CD8-positive, alpha-beta memory T cell (primary cell): ENCODE measurements at regions not wholly inside any gene's neighbourhood (a gene's known extent, or its start where the extent isn't known, plus 50 kb on each side); places are given as distances from the start of the nearest gene placed in this dataset.

Experiments
- CTCF ChIA-PET: fragments of 350-600 bp; sonication (Branson Sonifier 250); formaldehyde crosslinking; loops from one replicate; lab custom pipeline; 2021; ENCODE audit warnings: antibody characterized with exemption; lab: Charles Lee
- POLR2A ChIA-PET: fragments of 350-600 bp; sonication (Branson Sonifier 250); formaldehyde crosslinking; loops from one replicate; lab custom pipeline; 2021; ENCODE audit warnings: antibody characterized with exemption; lab: Charles Lee
- DNase-seq, 5 donors: peaks; one replicate each; pipeline versions ENCODE4 v3.0.0 to v3.0.0-alpha.2; 2020 to 2022; ENCODE audit warnings: mixed read lengths in 1 of 5
- H3K27ac ChIP-seq: one replicate; pipeline ENCODE4 v1.7.0; 2013; ENCODE audit warnings: low read depth, mild to moderate bottlenecking, low read length, moderate library complexity
- H3K27me3 ChIP-seq: 2 replicates; pipeline ENCODE4 v1.7.0; 2013; ENCODE audit warnings: low read length, mild to moderate bottlenecking; ENCODE audit not compliant: insufficient read depth, poor library complexity, severe bottlenecking
- H3K36me3 ChIP-seq: 2 replicates; pipeline ENCODE4 v1.7.0; 2013; ENCODE audit warnings: mild to moderate bottlenecking, low read length, moderate library complexity; ENCODE audit not compliant: insufficient read depth
- H3K4me1 ChIP-seq: 2 replicates; pipeline ENCODE4 v1.7.0; 2013; ENCODE audit warnings: mild to moderate bottlenecking, low read length, moderate library complexity; ENCODE audit not compliant: insufficient read depth
- H3K4me3 ChIP-seq: 2 replicates; pipeline ENCODE4 v1.7.0; 2013; ENCODE audit warnings: mild to moderate bottlenecking, low read length
- H3K9me3 ChIP-seq: 2 replicates; pipeline ENCODE4 v1.7.0; 2013; ENCODE audit warnings: mild to moderate bottlenecking, low read length
- H3K27ac Mint-ChIP-seq, 8 donors: one replicate each; pipeline ENCODE4 v1.8.0; 2020 to 2021; ENCODE audit warnings: mixed read lengths in 8 of 8, mild to moderate bottlenecking in 6 of 8, inconsistent platforms in 3 of 8, moderate library complexity in 3 of 8
- H3K27me3 Mint-ChIP-seq, 2 donors: one replicate each; pipeline ENCODE4 v1.8.0; 2020 to 2021; ENCODE audit warnings: mixed read lengths in 2 of 2, mild to moderate bottlenecking in 1 of 2, moderate library complexity in 1 of 2
- H3K36me3 Mint-ChIP-seq, 3 donors: one replicate each; pipeline ENCODE4 v1.8.0; 2020 to 2021; ENCODE audit warnings: mixed read lengths in 3 of 3, inconsistent platforms in 1 of 3, mild to moderate bottlenecking in 1 of 3
- H3K4me1 Mint-ChIP-seq, 3 donors: one replicate each; pipeline ENCODE4 v1.8.0; 2020 to 2021; ENCODE audit warnings: mixed read lengths in 3 of 3, inconsistent platforms in 1 of 3, mild to moderate bottlenecking in 1 of 3
- H3K4me3 Mint-ChIP-seq, 7 donors: one replicate each; pipeline ENCODE4 v1.8.0; 2020 to 2021; ENCODE audit warnings: mixed read lengths in 7 of 7, mild to moderate bottlenecking in 6 of 7, moderate library complexity in 4 of 7, inconsistent platforms in 2 of 7
- H3K9me3 Mint-ChIP-seq, 5 donors: one replicate each; pipeline ENCODE4 v1.8.0; 2020 to 2022; ENCODE audit warnings: mixed read lengths in 5 of 5, mild to moderate bottlenecking in 3 of 5, moderate library complexity in 2 of 5, inconsistent platforms in 1 of 5

DNA sequence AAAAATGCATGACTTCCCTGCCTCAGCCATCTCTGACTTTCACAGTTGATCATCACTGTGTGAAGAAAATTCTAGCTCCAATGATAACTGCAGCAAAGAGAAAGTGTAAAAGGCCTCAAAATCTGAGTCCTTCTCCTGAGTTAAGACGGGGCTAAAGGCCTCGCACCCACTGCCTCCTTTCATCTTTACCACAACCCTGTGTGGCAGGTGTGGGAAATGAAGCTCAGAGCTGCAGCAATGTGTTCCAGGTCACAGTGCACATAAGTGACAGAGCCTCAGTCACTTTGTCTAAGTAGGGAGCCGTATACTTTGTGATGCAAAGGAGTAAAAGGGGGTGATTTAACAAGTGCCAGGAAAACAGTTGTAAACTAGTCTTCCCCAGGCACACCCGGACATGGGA, 144.7 kb upstream of the TMCC3 start:
- no peaks in the 10 kb centered on the region for H3K36me3 Mint-ChIP-seq
- no peaks in the 10 kb centered on the region for H3K4me1 Mint-ChIP-seq
- no peak overlapping the region for H3K4me3 Mint-ChIP-seq
- H3K27ac Mint-ChIP-seq = no peak overlapping the region
- H3K4me1 ChIP-seq = no peaks in the 10 kb centered on the region
- peaks cover 4 to 10% of the 10 kb centered on the region in 2 donors for H3K27me3 Mint-ChIP-seq
- no peaks in the 10 kb centered on the region for H3K27me3 ChIP-seq
- no peaks in the 10 kb centered on the region for H3K9me3 Mint-ChIP-seq
- H3K4me3 ChIP-seq = no peak overlapping the region
- no peaks in the 10 kb centered on the region for H3K9me3 ChIP-seq
- DNase-seq = no peak
- H3K36me3 ChIP-seq = no peaks in the 10 kb centered on the region
- no peak overlapping the region for H3K27ac ChIP-seq
- ChIA-PET CTCF (no interaction called here), POLR2A (no interaction called here)

DNA sequence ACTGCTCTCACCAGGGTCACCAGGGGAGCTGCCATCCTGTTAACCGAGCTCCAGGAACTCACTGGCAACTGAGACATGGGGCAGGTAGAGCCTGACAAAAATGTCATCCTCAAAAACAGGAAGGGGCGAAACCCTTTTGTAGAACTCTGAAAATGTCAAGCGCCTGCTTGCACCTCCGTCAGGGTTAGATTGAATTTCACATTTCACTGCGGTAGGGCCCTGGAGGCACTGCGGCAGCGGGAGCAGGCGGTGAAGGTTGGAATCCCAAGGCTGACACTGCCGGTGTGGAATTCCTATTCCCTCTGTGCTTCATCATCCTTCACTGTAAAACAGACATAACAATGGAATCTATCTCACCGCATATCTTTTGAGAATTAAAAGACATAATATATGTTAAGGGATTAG, 142.8 kb upstream of the TMCC3 start:
- Mint-ChIP-seq H3K27ac (no peak overlapping the region), H3K4me1 (no peaks in the 10 kb centered on the region), H3K27me3 (peaks cover 4 to 5% of the 10 kb centered on the region in 2 donors), H3K9me3 (no peaks in the 10 kb centered on the region), H3K36me3 (no peaks in the 10 kb centered on the region), H3K4me3 (no peak overlapping the region)
- no peak for DNase-seq
- ChIA-PET CTCF (no interaction called here), POLR2A (no interaction called here)
- Histone ChIP-seq H3K27me3 (no peaks in the 10 kb centered on the region), H3K9me3 (no peaks in the 10 kb centered on the region), H3K4me1 (no peaks in the 10 kb centered on the region), H3K36me3 (no peaks in the 10 kb centered on the region), H3K27ac (no peak overlapping the region), H3K4me3 (no peak overlapping the region)

DNA sequence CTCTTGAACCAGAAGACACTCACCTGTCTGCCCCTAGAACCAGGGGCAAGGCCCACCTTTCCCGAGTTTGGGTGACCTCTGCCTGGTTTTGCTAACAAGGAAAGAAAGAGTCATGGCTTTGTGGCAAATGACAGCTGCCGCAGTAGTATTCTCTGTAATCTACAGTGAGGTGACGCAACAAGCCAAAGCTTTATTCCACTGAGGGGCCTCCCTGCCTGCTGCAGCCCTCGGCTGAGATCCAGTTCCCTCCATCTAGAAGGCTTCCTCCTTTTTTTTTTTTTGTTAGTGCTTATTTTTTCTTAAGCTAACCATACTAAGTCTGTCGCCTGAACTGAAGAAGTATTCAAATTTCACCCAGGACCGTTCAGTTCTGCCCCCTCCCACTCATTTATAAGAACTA, 142.3 kb upstream of the TMCC3 start:
- no peaks in the 10 kb centered on the region for H3K36me3 Mint-ChIP-seq
- no peak overlapping the region for H3K27ac ChIP-seq
- no peaks in the 10 kb centered on the region for H3K9me3 Mint-ChIP-seq

DNA sequence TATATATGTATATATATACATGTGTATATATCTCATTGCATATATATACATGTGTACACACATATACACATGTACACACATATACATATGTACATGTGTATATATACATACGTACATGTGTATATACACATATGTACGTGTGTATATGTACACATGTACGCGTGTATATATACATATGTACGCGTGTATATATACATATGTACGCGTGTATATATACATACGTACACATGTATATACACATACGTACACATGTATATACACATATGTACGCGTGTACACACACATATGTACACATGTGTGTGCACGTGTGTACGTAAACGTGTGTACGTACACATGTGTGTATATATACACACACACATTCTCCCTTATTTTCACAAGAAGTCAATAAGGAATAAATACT, 141.6 kb upstream of the TMCC3 start:
- H3K27me3 Mint-ChIP-seq = peaks cover 2 to 8% of the 10 kb centered on the region in 2 donors
- Histone ChIP-seq H3K4me3 (no peak overlapping the region), H3K36me3 (no peaks in the 10 kb centered on the region), H3K27ac (no peak overlapping the region), H3K9me3 (no peaks in the 10 kb centered on the region), H3K27me3 (no peaks in the 10 kb centered on the region), H3K4me1 (no peaks in the 10 kb centered on the region)
- no peak for DNase-seq
- H3K36me3 Mint-ChIP-seq = no peaks in the 10 kb centered on the region
- H3K4me1 Mint-ChIP-seq = no peaks in the 10 kb centered on the region
- no peaks in the 10 kb centered on the region for H3K9me3 Mint-ChIP-seq
- CTCF ChIA-PET = no interaction called here
- POLR2A ChIA-PET = no interaction called here
- no peak overlapping the region for H3K27ac Mint-ChIP-seq
- H3K4me3 Mint-ChIP-seq = no peak overlapping the region

More for the DNA sequence above, 142.3 kb upstream of the TMCC3 start:
- H3K4me1 ChIP-seq = no peaks in the 10 kb centered on the region
- no peaks in the 10 kb centered on the region for H3K27me3 ChIP-seq
- no peaks in the 10 kb centered on the region for H3K4me1 Mint-ChIP-seq
- no peak overlapping the region for H3K4me3 Mint-ChIP-seq
- no peaks in the 10 kb centered on the region for H3K36me3 ChIP-seq
- H3K27ac Mint-ChIP-seq = no peak overlapping the region
- no peak for DNase-seq
- H3K9me3 ChIP-seq = no peaks in the 10 kb centered on the region
- POLR2A ChIA-PET = no interaction called here
- H3K27me3 Mint-ChIP-seq = peaks cover 2 to 5% of the 10 kb centered on the region in 2 donors
- no peak overlapping the region for H3K4me3 ChIP-seq
- CTCF ChIA-PET = no interaction called here

DNA sequence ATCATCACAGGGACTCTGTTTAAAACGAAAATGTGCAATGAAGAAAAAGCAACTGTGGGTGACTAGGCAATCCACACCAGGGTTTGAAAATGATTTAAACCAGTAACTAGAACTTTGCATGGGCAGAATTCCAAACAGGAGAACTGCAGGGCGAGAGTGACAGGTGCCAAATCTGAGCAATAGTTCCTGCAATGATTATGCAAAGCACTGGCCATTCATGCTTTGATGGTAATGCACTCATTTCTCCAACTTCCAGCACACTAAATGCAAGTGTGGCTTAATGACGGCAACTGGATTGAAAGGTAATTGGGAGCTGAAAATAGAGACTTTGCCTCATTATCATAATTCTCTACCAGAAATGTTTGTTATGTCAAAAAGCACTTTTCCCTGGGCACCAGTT, 140.5 kb upstream of the TMCC3 start:
- H3K4me1 Mint-ChIP-seq = no peaks in the 10 kb centered on the region
- H3K36me3 Mint-ChIP-seq = no peaks in the 10 kb centered on the region
- Histone ChIP-seq H3K9me3 (no peaks in the 10 kb centered on the region), H3K36me3 (no peaks in the 10 kb centered on the region), H3K27me3 (no peaks in the 10 kb centered on the region), H3K4me3 (no peak overlapping the region), H3K27ac (no peak overlapping the region), H3K4me1 (no peaks in the 10 kb centered on the region)
- no peak overlapping the region for H3K4me3 Mint-ChIP-seq
- peaks cover 2 to 8% of the 10 kb centered on the region in 2 donors for H3K27me3 Mint-ChIP-seq
- ChIA-PET POLR2A (no interaction called here), CTCF (no interaction called here)
- H3K27ac Mint-ChIP-seq = no peak overlapping the region
- no peak for DNase-seq
- no peaks in the 10 kb centered on the region for H3K9me3 Mint-ChIP-seq

DNA sequence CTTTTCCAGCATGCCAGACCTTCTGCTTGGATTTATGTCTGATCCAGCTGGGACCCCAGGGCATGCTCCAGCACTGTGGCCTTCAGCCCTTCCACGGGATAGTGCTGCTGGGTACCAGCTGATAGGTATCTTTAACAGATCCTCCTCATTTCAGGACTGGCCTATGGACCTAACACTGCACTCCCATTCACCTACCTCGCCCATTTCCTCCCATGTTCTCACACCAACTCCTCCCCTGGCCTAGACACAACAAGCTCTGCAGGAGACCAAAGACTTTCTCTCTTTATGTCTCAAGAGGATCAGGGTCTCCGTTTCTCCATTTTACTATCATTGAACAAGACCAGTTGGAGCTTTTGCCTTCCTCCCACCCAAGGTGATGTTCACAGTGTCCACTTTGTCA, 140.0 kb upstream of the TMCC3 start:
- Histone ChIP-seq H3K4me1 (no peaks in the 10 kb centered on the region), H3K27ac (no peak overlapping the region), H3K9me3 (no peaks in the 10 kb centered on the region), H3K27me3 (no peaks in the 10 kb centered on the region), H3K4me3 (no peak overlapping the region), H3K36me3 (no peaks in the 10 kb centered on the region)
- DNase-seq = no peak
- Mint-ChIP-seq H3K4me3 (no peak overlapping the region), H3K36me3 (no peaks in the 10 kb centered on the region), H3K9me3 (no peaks in the 10 kb centered on the region), H3K4me1 (no peaks in the 10 kb centered on the region), H3K27me3 (peaks cover 2 to 8% of the 10 kb centered on the region in 2 donors), H3K27ac (no peak overlapping the region)
- CTCF ChIA-PET = no interaction called here
- POLR2A ChIA-PET = no interaction called here

DNA sequence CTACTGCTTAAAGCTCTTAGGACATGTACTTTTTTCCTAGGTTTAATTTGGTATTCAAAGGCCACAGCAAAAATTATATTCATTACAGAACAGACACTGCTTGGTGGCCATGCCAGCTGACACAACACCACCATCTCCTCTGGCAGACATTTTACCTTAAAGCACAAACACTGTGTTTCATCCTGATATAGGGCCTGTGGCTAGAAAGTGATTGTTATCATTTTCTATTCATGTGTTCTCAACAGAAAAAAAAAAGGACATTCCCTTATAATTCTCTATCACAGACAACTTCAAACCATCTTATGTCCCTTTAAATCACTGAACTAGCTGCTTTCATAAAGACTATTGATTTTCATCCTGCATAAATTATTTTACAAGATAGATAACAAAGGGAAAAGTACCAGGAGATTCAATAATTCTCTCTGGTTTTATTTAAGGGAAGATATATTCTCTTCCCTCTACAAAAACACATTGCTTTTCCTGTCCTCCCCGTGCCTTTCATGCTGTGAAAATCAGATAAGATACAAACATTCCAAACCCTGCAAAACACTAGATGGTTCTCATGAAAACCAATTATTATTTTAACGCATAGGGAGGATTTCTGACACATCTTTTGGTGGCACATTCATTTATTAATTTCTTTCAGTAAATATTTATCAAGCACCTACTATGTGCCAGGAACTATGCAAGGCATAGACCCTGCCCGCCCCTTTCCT, 139.3 kb upstream of the TMCC3 start:
- Mint-ChIP-seq H3K4me3 (no peak overlapping the region), H3K4me1 (no peaks in the 10 kb centered on the region), H3K36me3 (no peaks in the 10 kb centered on the region), H3K27me3 (peaks cover 2 to 8% of the 10 kb centered on the region in 2 donors), H3K9me3 (no peaks in the 10 kb centered on the region), H3K27ac (no peak overlapping the region)
- Histone ChIP-seq H3K36me3 (no peaks in the 10 kb centered on the region), H3K4me3 (no peak overlapping the region), H3K27me3 (no peaks in the 10 kb centered on the region), H3K4me1 (no peaks in the 10 kb centered on the region), H3K27ac (no peak overlapping the region), H3K9me3 (no peaks in the 10 kb centered on the region)
- POLR2A ChIA-PET = interaction anchor here (0.7 kb wide), 1 partner anchor 331 kb away, joined by 4 read pairs; no protein-coding TSS in a partner anchor
- DNase-seq = no peak
- CTCF ChIA-PET = no interaction called here

DNA sequence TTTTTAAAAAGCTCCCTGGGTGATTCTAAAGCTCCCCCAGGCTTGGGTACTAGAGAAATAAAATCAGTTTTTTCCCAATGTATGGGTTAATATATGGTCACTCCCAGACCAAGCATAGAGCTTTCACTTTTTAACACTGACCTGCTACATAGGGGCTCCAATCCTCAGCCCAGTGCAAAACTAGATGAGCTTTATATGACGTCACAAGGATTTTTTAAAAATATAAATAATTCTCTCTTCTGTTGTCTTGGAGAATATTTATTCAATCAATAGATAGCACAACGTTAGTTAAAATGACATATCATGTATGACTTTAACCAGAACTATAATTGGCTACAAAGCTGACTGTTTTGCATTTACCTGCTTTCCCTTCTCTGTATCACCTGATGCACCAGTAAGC, 137.9 kb upstream of the TMCC3 start:
- Mint-ChIP-seq H3K27ac (no peak overlapping the region), H3K4me1 (no peaks in the 10 kb centered on the region), H3K36me3 (peaks cover 0 to 3% (median 0%) of the 10 kb centered on the region in 3 donors), H3K27me3 (peaks cover 5 to 15% of the 10 kb centered on the region in 2 donors), H3K4me3 (no peak overlapping the region), H3K9me3 (peaks cover 0 to 2% (median 0%) of the 10 kb centered on the region in 5 donors)
- no peak overlapping the region for H3K27ac ChIP-seq
- no peak for DNase-seq
- H3K36me3 ChIP-seq = no peaks in the 10 kb centered on the region
- POLR2A ChIA-PET = no interaction called here
- H3K4me3 ChIP-seq = no peak overlapping the region
- CTCF ChIA-PET = no interaction called here
- no peaks in the 10 kb centered on the region for H3K4me1 ChIP-seq
- H3K27me3 ChIP-seq = no peaks in the 10 kb centered on the region
- no peaks in the 10 kb centered on the region for H3K9me3 ChIP-seq
